GM20000 (cell line): ENCODE measurements at regions not wholly inside any gene's neighbourhood (a gene's known extent, or its start where the extent isn't known, plus 50 kb on each side); places are given as distances from the start of the nearest gene placed in this dataset.

ENCODE experiments used
- DNase-seq: peaks from one replicate; pipeline ENCODE4 v3.0.0; 2012; ENCODE audit warnings: low spot score
- TF ChIP-seq, protein P1 (sequence below): IDR thresholded peaks from 2 replicates; pipeline ENCODE4 v1.5.1; 2012; ENCODE audit warnings: mild to moderate bottlenecking, control low read depth; ENCODE audit errors: extremely low read depth, missing control alignments

DNA sequence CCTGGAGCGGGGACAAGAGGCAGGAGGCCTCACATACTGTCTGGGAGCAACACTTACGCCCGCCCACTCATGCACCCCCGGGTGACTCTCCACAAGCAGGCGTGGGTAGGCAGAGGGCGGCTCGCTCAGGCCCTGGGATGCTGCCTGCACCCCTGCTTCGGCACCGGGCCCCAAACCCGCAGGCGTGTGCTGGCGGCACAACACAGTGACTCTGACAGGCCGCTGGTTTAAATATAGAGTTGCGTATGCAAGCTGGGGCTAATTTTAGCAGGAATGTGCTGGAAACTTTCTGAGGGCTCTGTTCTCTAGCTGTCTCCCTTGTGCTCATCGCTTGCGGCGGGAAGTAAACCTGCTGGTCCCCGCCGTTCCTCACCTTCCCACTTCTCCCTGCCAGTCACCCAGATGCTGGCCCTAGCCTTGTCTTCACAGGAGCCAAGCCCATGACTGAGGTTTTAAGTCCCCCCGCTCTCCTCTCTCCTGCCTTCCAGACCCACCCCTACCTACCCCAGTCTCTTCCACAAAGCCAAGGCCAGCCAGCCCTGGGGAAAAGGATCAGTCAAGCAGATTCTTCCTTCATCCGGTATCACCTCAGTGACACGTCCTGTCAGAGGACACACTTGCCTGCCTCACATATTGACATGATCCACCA, 94.5 kb upstream of the FOXP4 start:
- DNase-seq: no peak
- TF ChIP-seq, protein P1, sequence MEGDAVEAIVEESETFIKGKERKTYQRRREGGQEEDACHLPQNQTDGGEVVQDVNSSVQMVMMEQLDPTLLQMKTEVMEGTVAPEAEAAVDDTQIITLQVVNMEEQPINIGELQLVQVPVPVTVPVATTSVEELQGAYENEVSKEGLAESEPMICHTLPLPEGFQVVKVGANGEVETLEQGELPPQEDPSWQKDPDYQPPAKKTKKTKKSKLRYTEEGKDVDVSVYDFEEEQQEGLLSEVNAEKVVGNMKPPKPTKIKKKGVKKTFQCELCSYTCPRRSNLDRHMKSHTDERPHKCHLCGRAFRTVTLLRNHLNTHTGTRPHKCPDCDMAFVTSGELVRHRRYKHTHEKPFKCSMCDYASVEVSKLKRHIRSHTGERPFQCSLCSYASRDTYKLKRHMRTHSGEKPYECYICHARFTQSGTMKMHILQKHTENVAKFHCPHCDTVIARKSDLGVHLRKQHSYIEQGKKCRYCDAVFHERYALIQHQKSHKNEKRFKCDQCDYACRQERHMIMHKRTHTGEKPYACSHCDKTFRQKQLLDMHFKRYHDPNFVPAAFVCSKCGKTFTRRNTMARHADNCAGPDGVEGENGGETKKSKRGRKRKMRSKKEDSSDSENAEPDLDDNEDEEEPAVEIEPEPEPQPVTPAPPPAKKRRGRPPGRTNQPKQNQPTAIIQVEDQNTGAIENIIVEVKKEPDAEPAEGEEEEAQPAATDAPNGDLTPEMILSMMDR: no peak

DNA sequence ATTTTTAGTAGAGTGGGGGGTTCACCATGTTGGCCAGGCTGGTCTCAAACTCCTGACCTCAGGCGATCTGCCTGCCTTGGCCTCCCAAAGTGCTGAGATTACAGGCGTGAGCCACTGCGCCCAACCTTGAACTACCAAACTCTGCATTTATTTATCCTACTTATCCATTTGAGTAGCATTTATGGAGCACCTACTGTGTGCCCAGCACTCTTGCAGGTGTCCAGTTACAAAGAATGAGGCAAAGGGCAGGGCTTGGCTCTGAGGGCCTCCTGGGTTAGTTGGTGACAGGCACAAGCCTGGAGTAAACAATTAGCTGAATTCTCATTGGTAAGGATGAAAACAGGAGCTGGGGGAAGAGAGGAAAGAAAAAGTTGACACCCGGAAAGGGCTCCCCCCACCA, 93.4 kb upstream of the FOXP4 start:
- TF ChIP-seq, protein P1: no peak
- no peak for DNase-seq

DNA sequence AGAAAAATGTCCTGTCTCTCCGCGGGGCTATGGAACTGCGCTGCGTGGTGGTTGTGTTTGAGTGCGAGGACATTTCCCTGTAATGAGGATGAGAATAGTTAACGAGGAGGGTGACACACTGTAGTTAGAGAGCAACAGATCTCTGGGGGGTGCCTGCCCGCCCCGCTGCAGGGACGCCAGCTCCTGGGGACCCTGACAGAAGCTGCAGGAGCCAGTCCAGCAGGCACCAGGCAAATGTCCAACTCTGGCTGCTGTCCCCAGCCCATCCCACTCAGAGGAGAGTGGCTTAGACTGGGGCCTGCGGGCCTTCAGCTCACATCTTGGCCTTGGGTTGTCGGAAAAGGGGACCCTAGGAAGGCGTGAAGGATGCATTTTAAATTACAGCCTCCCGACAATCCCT, 92.9 kb upstream of the FOXP4 start:
- no peak for DNase-seq
- TF ChIP-seq, protein P1: no peak

DNA sequence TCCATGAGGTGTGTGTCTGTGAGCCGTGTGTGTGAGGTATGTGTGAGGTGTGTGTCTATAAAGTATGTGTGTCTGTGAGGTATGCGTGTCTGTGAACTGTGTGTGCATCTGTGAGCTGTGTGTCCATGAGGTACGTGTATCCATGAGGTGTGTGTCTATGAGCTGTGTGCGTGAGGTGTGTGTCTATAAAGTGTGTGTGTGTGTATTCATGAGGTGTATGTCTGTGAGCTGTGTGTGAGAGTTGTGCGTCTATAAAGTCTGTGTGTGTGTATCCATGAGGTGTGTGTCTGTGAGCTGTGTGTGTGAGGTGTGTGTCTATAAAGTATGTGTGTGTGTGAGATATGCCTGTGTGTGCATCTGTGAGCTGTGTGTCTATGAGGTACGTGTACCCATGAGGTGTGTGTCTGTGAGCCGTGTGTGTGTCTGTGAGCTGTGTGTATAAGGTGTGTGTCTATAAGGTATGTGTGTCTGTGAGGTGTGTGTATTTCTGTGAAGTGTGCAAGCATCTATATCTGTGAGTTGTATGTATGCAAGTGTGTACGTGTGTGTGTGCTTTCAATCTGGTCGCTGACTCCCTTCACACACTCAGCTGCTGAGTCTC, 91.9 kb upstream of the FOXP4 start:
- TF ChIP-seq, protein P1: no peak
- no peak for DNase-seq

DNA sequence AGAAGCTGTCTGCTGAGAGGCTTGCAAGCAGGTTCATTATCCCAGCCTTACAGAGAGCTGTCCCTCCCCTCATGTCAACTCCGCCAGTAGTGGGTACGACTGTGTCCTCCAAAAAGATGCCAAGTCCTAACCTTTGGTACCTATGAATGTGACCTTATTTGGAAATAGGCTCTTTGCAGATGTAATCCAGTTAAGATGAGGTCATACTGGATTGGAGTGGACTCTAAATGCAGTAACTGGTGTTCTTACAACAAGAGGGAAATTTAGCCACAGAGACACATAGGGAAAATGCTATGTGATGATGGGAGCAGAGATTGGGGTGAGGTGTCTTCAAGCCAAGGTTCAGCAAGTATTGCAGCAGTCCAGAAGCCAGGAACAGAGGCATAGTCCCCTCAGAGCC, 90.8 kb upstream of the FOXP4 start:
- TF ChIP-seq, protein P1: no peak

DNA sequence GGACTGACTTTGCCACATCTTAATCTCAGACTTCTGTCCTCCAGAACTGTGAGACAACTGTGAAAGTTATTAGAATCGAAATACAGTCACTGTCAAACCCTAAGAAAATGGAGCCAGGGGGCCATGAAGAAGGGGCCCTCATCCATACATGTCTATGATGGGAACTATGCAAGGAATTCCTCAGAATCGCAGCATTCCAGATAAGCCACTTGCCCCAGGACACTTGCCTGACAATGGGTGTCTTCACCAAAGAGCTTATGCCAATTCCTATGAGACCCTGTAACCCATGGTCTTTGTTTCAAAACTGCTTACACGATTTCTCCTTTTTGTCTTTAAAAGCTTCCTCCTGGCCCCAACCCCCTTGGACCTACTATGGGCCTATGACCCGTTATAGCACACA, 90.4 kb upstream of the FOXP4 start:
- no peak for DNase-seq
- TF ChIP-seq, protein P1: no peak

More for the DNA sequence above, 90.8 kb upstream of the FOXP4 start:
- DNase-seq: no peak

DNA sequence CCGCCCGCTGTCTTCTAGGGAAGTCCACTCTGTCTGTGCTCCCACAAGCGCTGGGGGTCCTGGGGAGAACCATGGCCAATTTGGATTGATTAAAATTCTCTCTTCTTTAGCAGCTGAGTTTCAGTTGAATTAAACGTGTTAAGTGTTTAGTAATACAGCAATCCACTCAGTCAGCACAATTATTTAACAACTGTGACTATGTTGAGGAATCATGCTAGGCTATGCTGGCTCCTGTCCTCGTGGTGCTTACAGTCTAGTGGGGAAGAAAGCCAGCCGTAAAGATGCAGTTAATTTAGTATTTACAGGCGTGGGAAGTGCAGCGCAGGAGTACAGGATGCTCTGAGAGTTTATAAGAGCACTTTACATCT, 88.9 kb upstream of the FOXP4 start:
- no peak for DNase-seq
- TF ChIP-seq, protein P1: no peak
